K562 (cell line): ENCODE measurements at regions not wholly inside any gene's neighbourhood (a gene's known extent, or its start where the extent isn't known, plus 50 kb on each side); places are given as distances from the start of the nearest gene placed in this dataset.

Experiments used
- ATAC-seq: fragments of 200-7000 bp; cut with Tn5 transposase; 3 replicates; pipeline ENCODE4 v1.9.1; 2020; ENCODE audit warnings: moderate library complexity
- BruUV-seq: library from RNA; stranded (reverse); fragments of 400-500 nt; replicated peaks from 2 replicates; lab custom pipeline; 2021; lab: Mats Ljungman, UMichigan
- CTCF ChIA-PET: fragments of 300-600 bp; formaldehyde crosslinking; extraction: SDS; loops from one replicate; lab custom pipeline; 2021; ENCODE audit warnings: low intra/inter-chr PET ratio; lab: Yijun Ruan, JAX
- POLR2A ChIA-PET: fragments of 300-600, 350-650 bp; sonication (Branson Sonifier 250); formaldehyde crosslinking; extraction: SDS; loops from one replicate; lab custom pipeline; 2021; ENCODE audit warnings: antibody characterized with exemption, inconsistent platforms; lab: Yijun Ruan, JAX
- DNase-seq, 4 experiments: peaks; one replicate each; pipeline versions ENCODE4 v3.0.0 to v3.0.0-alpha.2; 2011 to 2018; ENCODE audit warnings: low spot score in 3 of 4, mixed read lengths in 3 of 4; ENCODE audit errors: extremely low read depth in 1 of 4
- FAIRE-seq: peaks from 2 replicates; lab custom pipeline; 2011; peaks lifted over from hg19 to GRCh38; lab: Jason Lieb, UNC
- H2AFZ ChIP-seq: 2 replicates; pipeline ENCODE4 v1.6.0; 2011; ENCODE audit warnings: low read depth, low read length, control low read depth, inconsistent platforms
- H3K27ac ChIP-seq: fragments of 200-600 bp; 3 replicates; pipeline ENCODE4 v1.8.0; 2011; ENCODE audit warnings: low read depth, mild to moderate bottlenecking, control low read depth, inconsistent platforms, low read length, moderate library complexity, mixed read lengths; ENCODE audit errors: extremely low read depth
- H3K27me3 ChIP-seq, 2 experiments: fragments of 300-600 bp in 1 of 2; 2 replicates in 1 of 2; 3 replicates in 1 of 2; pipeline versions ENCODE4 v1.6.0 to v1.8.0; 2011; ENCODE audit warnings: inconsistent platforms in 2 of 2, low read length in 2 of 2, mild to moderate bottlenecking in 1 of 2, mixed read lengths in 1 of 2, moderate library complexity in 1 of 2; ENCODE audit not compliant: control insufficient read depth in 2 of 2, insufficient read depth in 2 of 2
- H3K36me3 ChIP-seq: fragments of 300-600 bp; 3 replicates; pipeline ENCODE4 v1.8.0; 2011; ENCODE audit warnings: mild to moderate bottlenecking, low read length, inconsistent platforms; ENCODE audit not compliant: control insufficient read depth, insufficient read depth
- H3K4me1 ChIP-seq, 2 experiments: fragments of 200-600 bp in 1 of 2; replicated peaks in 1 of 2; 2 replicates in 1 of 2; 3 replicates in 1 of 2; pipeline versions ENCODE4 v1.5.1 to v1.8.0; 2011; ENCODE audit warnings: inconsistent platforms in 2 of 2, low read length in 2 of 2, mild to moderate bottlenecking in 1 of 2, mixed read lengths in 1 of 2, moderate library complexity in 1 of 2; ENCODE audit not compliant: control insufficient read depth in 2 of 2, insufficient read depth in 2 of 2
- H3K4me2 ChIP-seq: 2 replicates; pipeline ENCODE4 v1.6.1; 2011; ENCODE audit warnings: low read length, control low read depth, inconsistent platforms, mixed read lengths; ENCODE audit not compliant: insufficient read depth
- H3K4me3 ChIP-seq: fragments of 200-600 bp; sonication (generic), shearing (Covaris generic); 2 replicates; pipeline ENCODE4 v1.5.1; 2016; ENCODE audit warnings: control low read depth, inconsistent platforms
- H3K79me2 ChIP-seq: fragments of 200-600 bp; 3 replicates; pipeline ENCODE4 v1.8.0; 2011; ENCODE audit warnings: low read length, inconsistent platforms; ENCODE audit not compliant: control insufficient read depth, insufficient read depth
- H3K9ac ChIP-seq, 2 experiments: 2 replicates each; pipeline versions ENCODE4 v1.6.0 to v1.6.1; 2011; ENCODE audit warnings: low read depth in 2 of 2, low read length in 2 of 2, control low read depth in 1 of 2, inconsistent platforms in 1 of 2, mild to moderate bottlenecking in 1 of 2, mixed read lengths in 1 of 2; ENCODE audit not compliant: insufficient read depth in 1 of 2
- H3K9me1 ChIP-seq: one replicate; pipeline ENCODE4 v1.6.0; 2011; ENCODE audit warnings: inconsistent platforms, mild to moderate bottlenecking, low read length, moderate library complexity; ENCODE audit not compliant: control insufficient read depth, insufficient read depth
- H3K9me3 ChIP-seq: replicated peaks from 2 replicates; pipeline ENCODE4 v1.5.1; 2011; ENCODE audit warnings: low read depth, low read length, inconsistent platforms; ENCODE audit not compliant: control insufficient read depth, insufficient read depth
- H4K20me1 ChIP-seq: replicated peaks from 2 replicates; pipeline ENCODE4 v1.6.1; 2011; ENCODE audit warnings: low read length, inconsistent platforms, mixed read lengths; ENCODE audit not compliant: control insufficient read depth, insufficient read depth
- ARID2 ChIP-seq: fragments of 450-650 bp; IDR thresholded peaks from 2 replicates; pipeline ENCODE4 v1.6.1; 2017; ENCODE audit warnings: antibody characterized with exemption, mild to moderate bottlenecking
- TBP ChIP-seq: optimal IDR thresholded peaks from 2 replicates; pipeline ENCODE3; 2011; ENCODE audit warnings: low read depth, low read length, improper control_type of control experiment
- TCF15 ChIP-seq: fragments of 250-450 bp; sonication (Bioruptor Pico); IDR thresholded peaks from 2 replicates; pipeline ENCODE4 v1.8.0; 2022; ENCODE audit warnings: moderate library complexity, mild to moderate bottlenecking, inconsistent platforms
- ZHX1 ChIP-seq: fragments of 150-350 bp; conservative IDR thresholded peaks from 2 replicates; pipeline ENCODE4 v1.6.1; 2014; ENCODE audit warnings: low read length
- ZNF354B ChIP-seq: fragments of 250-450 bp; sonication (Bioruptor Pico); IDR thresholded peaks from 2 replicates; pipeline ENCODE4 v1.4.0; 2020
- ZNF584 ChIP-seq: fragments of 200-800 bp; sonication (Bioruptor generic); IDR thresholded peaks from 2 replicates; pipeline ENCODE4 v1.6.1; 2016; ENCODE audit warnings: low read depth, mild to moderate bottlenecking, missing genetic modification characterization, missing compliant biosample characterization
- ZNF699 ChIP-seq: fragments of 250-450 bp; sonication (Bioruptor Pico); IDR thresholded peaks from 2 replicates; pipeline ENCODE4 v1.8.0; 2021; ENCODE audit warnings: mild to moderate bottlenecking, moderate library complexity; ENCODE audit not compliant: insufficient replicate concordance
- ZSCAN32 ChIP-seq: fragments of 450-650 bp; formaldehyde crosslinking; IDR thresholded peaks from 2 replicates; pipeline ENCODE4 v1.4.0; 2020; ENCODE audit warnings: mild to moderate bottlenecking, moderate library complexity
- WGBS: fragments of 100-300 bp; shearing (Covaris generic); methylation state at CpG from one replicate; pipeline ENCODE4 v1.1.6; 2016; ENCODE audit warnings: low coverage, mixed read lengths; ENCODE audit not compliant: insufficient coverage; ENCODE audit errors: missing lambda C conversion rate; 5-methylcytosine and 5-hydroxymethylcytosine counted together
- in situ Hi-C: fragments of 300-500 bp; cut with MboI; formaldehyde crosslinking; loops from 4 replicates; pipeline ENCODE4 v1.15.0; 2018; ENCODE audit warnings: inconsistent platforms, mixed read lengths
- intact Hi-C: fragments of 100-400 bp; cut with micrococcal nuclease; formaldehyde crosslinking; loops from 2 replicates; pipeline ENCODE4 v1.14.2; 2022

- 0% methylated on average over 1 of the region's 1 CpG for WGBS
- DNase-seq (no peak), ATAC-seq (no peak)
- BruUV-seq: no TSS peak
- Histone ChIP-seq H3K9ac (no peak overlapping the region), H3K9me1 (no peaks in the 10 kb centered on the region), H3K36me3 (no peaks in the 10 kb centered on the region), H3K4me3 (no peak overlapping the region)
- intact Hi-C loops: no loop called here
- no peak for TF ChIP-seq ZHX1
- no peak for TF ChIP-seq ZNF699
- no peak for TF ChIP-seq ARID2
- no peak for TF ChIP-seq ZNF584 (CRISPR knock-in tag)
- TF ChIP-seq TCF15: no peak
- no peak for TF ChIP-seq TBP
- no peak for TF ChIP-seq ZSCAN32 (CRISPR knock-in tag)
- no peak for TF ChIP-seq ZNF354B
- TF ChIP-seq, all 486 proteins: peak for 0
- in situ Hi-C loops: no loop called here
- no peaks in the 10 kb centered on the region for H4K20me1 ChIP-seq
- no peaks in the 10 kb centered on the region for H3K27me3 ChIP-seq
- no peak overlapping the region for H2AFZ ChIP-seq
- H3K4me1 ChIP-seq: no peaks in the 10 kb centered on the region
- ChIA-PET POLR2A (no interaction called here), CTCF (no interaction called here)
- H3K4me2 ChIP-seq: no peak overlapping the region
- H3K9me3 ChIP-seq: no peaks in the 10 kb centered on the region
- FAIRE-seq: no peak
- H3K27ac ChIP-seq: no peak overlapping the region
- H3K79me2 ChIP-seq: no peaks in the 10 kb centered on the region
These were observed 116.2 kb downstream of the PDHA2 start for GRCh38 chr4:95956094-95956493.
